GM23248 (cell line): ENCODE measurements at regions not wholly inside any gene's neighbourhood (a gene's known extent, or its start where the extent isn't known, plus 50 kb on each side); places are given as distances from the start of the nearest gene placed in this dataset.
A peak's percentile ranks its signal among the peaks of the same experiment; 100 is the strongest.

ENCODE experiments used
- DNase-seq: peaks from one replicate; pipeline ENCODE4 v3.0.0-alpha.2; 2015
- H2AFZ ChIP-seq: fragments of 200-600 bp; sonication (generic); 2 replicates; pipeline ENCODE4 v1.6.1; 2016; ENCODE audit warnings: antibody characterized with exemption
- H3F3A ChIP-seq: fragments of 200-600 bp; sonication (generic); 2 replicates; pipeline ENCODE4 v1.6.1; 2016; ENCODE audit warnings: mild to moderate bottlenecking, antibody characterized with exemption, mixed run types; ENCODE audit not compliant: insufficient read depth
- H3K27ac ChIP-seq: fragments of 200-600 bp; sonication (generic); 2 replicates; pipeline ENCODE4 v1.5.1; 2016; ENCODE audit warnings: mild to moderate bottlenecking
- H3K27me3 ChIP-seq: fragments of 200-600 bp; sonication (generic); replicated peaks from 2 replicates; pipeline ENCODE4 v1.6.1; 2016; ENCODE audit warnings: mild to moderate bottlenecking; ENCODE audit not compliant: insufficient read depth
- H3K36me3 ChIP-seq: fragments of 200-600 bp; sonication (generic); 2 replicates; pipeline ENCODE4 v1.6.1; 2016; ENCODE audit warnings: low read depth, mild to moderate bottlenecking
- H3K4me1 ChIP-seq: fragments of 200-600 bp; sonication (generic); 2 replicates; pipeline ENCODE4 v1.6.1; 2016; ENCODE audit warnings: mild to moderate bottlenecking; ENCODE audit not compliant: insufficient read depth
- H3K4me2 ChIP-seq: fragments of 200-600 bp; sonication (generic); one replicate; pipeline ENCODE4 v1.6.1; 2016; ENCODE audit warnings: mild to moderate bottlenecking; ENCODE audit not compliant: unreplicated experiment
- H3K4me3 ChIP-seq: fragments of 200-600 bp; sonication (generic); 2 replicates; pipeline ENCODE4 v1.5.1; 2016; ENCODE audit warnings: mild to moderate bottlenecking
- H3K79me2 ChIP-seq: fragments of 200-600 bp; sonication (generic); 2 replicates; pipeline ENCODE4 v1.6.1; 2016; ENCODE audit warnings: mild to moderate bottlenecking; ENCODE audit not compliant: insufficient read depth
- H3K9ac ChIP-seq: fragments of 200-600 bp; sonication (generic); 2 replicates; pipeline ENCODE4 v1.6.1; 2016; ENCODE audit warnings: mild to moderate bottlenecking
- H3K9me2 ChIP-seq: fragments of 200-600 bp; sonication (generic); 2 replicates; pipeline ENCODE4 v1.6.1; 2016; ENCODE audit warnings: mixed run types, mild to moderate bottlenecking, moderate library complexity; ENCODE audit not compliant: insufficient read depth
- H3K9me3 ChIP-seq: fragments of 200-600 bp; sonication (generic); one replicate; pipeline ENCODE4 v1.6.1; 2017; ENCODE audit warnings: low read depth
- H4K20me1 ChIP-seq: fragments of 200-600 bp; sonication (generic); 2 replicates; pipeline ENCODE4 v1.6.0; 2016; ENCODE audit not compliant: insufficient read depth
- EZH2 ChIP-seq: fragments of 200-600 bp; sonication (generic); IDR thresholded peaks from 2 replicates; pipeline ENCODE4 v1.6.1; 2018; ENCODE audit warnings: antibody characterized with exemption, mild to moderate bottlenecking; ENCODE audit not compliant: insufficient read depth, poor library complexity, severe bottlenecking
- EZH2phosphoT487 ChIP-seq: fragments of 200-600 bp; sonication (generic); IDR thresholded peaks from 2 replicates; pipeline ENCODE4 v1.6.1; 2018; ENCODE audit warnings: antibody characterized with exemption, moderate library complexity, mild to moderate bottlenecking, low read depth; ENCODE audit not compliant: insufficient read depth
- WGBS, 2 experiments: methylation state at CpG; one replicate each; pipeline ENCODE4 v1.1.6; 2015 to 2017; ENCODE audit warnings: low lambda C conversion rate in 2 of 2, low coverage in 1 of 2; ENCODE audit errors: missing lambda C conversion rate in 2 of 2; 5-methylcytosine and 5-hydroxymethylcytosine counted together
- in situ Hi-C: fragments of 300-500 bp; cut with MboI; formaldehyde crosslinking; loops from 2 replicates; pipeline ENCODE4 v1.15.0; 2020

GRCh38 chr17:33521784-33522183 lies 228.7 kb upstream of the ASIC2 start:
- TF ChIP-seq EZH2 (no peak), EZH2phosphoT487 (no peak)
- DNase-seq = peak; percentile 6
- Histone ChIP-seq H3K27ac (no peak overlapping the region), H3K4me1 (no peaks in the 10 kb centered on the region), H4K20me1 (no peaks in the 10 kb centered on the region), H3K79me2 (no peaks in the 10 kb centered on the region), H3K4me3 (no peak overlapping the region), H2AFZ (no peak overlapping the region), H3K9me3 (no peaks in the 10 kb centered on the region), H3K27me3 (0 out of 2 replicates have a peak, but pooled peaks cover 4% of the 10 kb centered on the region), H3K9me2 (no peaks in the 10 kb centered on the region), H3K36me3 (no peaks in the 10 kb centered on the region), H3K9ac (no peak overlapping the region), H3K4me2 (no peak overlapping the region), H3F3A (no peaks in the 10 kb centered on the region)
- 73 to 76% methylated on average over 5 of the region's 5 CpGs for WGBS, 2 experiments
- in situ Hi-C loops = no loop called here

DNA sequence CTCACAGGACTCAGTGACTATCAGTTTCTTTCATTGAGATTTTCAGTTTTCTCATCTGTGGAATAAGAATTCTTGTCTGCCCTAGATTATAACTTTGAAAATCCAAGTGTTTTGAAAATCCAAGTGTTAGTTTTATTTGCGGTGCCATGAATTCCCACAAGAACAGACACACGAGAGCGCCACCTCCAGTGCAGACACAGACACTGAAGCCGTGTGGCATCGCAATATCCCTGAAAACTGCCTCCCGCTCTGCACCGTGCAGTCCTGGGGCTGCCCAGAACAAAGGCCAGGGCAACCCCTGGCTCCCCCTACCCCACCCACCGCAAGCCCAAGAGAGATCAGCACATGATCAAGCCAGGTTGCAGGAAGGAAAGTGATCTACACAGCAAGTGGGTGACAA lies 229.5 kb upstream of the ASIC2 start:
- H3K79me2 ChIP-seq = no peaks in the 10 kb centered on the region
- DNase-seq = no peak
- in situ Hi-C loops = no loop called here
- no peaks in the 10 kb centered on the region for H4K20me1 ChIP-seq
- H3K9me3 ChIP-seq = no peaks in the 10 kb centered on the region
- H3K9me2 ChIP-seq = no peaks in the 10 kb centered on the region
- 0 out of 2 replicates have a peak, but pooled peaks cover 4% of the 10 kb centered on the region for H3K27me3 ChIP-seq
- no peaks in the 10 kb centered on the region for H3F3A ChIP-seq
- 76 to 80% methylated on average over 8 of the region's 8 CpGs for WGBS, 2 experiments
- no peak for TF ChIP-seq EZH2phosphoT487
- no peak for TF ChIP-seq EZH2
- H2AFZ ChIP-seq = no peak overlapping the region
- H3K4me1 ChIP-seq = no peaks in the 10 kb centered on the region
- no peak overlapping the region for H3K9ac ChIP-seq
- no peak overlapping the region for H3K4me3 ChIP-seq
- H3K4me2 ChIP-seq = no peak overlapping the region
- no peak overlapping the region for H3K27ac ChIP-seq
- H3K36me3 ChIP-seq = no peaks in the 10 kb centered on the region

DNA sequence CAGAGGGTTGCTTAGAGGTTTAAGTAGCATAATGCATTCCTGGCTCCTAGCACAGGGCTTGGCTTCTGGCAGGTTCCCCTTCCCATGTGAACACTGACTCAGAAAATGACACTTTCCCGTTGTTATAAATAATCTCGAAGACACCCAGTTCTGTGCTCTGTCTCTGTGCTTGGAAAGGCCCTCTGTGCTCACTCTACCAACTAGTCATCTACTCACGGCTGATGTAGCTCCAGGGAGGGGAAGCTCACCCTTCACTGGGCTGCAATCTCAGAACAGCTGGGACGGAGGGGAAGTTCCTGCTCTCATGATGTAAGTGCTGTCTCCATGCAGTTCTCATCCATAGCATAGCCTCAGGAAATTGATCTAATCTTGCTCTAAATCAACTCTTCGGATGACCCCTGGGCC lies 230.5 kb upstream of the ASIC2 start:
- 5 to 9% methylated on average over 5 of the region's 5 CpGs for WGBS, 2 experiments
- H3K79me2 ChIP-seq = no peaks in the 10 kb centered on the region
- no peak for TF ChIP-seq EZH2
- no peak for TF ChIP-seq EZH2phosphoT487
- no peaks in the 10 kb centered on the region for H3K36me3 ChIP-seq
- no peak overlapping the region for H3K9ac ChIP-seq
- H3K4me2 ChIP-seq = no peak overlapping the region
- no peak overlapping the region for H3K4me3 ChIP-seq
- 0 out of 2 replicates have a peak, but pooled peaks cover 4% of the 10 kb centered on the region for H3K27me3 ChIP-seq
- H3K4me1 ChIP-seq = no peaks in the 10 kb centered on the region
- no peak overlapping the region for H2AFZ ChIP-seq
- DNase-seq = peak; percentile 63
- H4K20me1 ChIP-seq = no peaks in the 10 kb centered on the region
- in situ Hi-C loops = no loop called here
- H3K9me3 ChIP-seq = no peaks in the 10 kb centered on the region
- no peaks in the 10 kb centered on the region for H3K9me2 ChIP-seq
- H3K27ac ChIP-seq = no peak overlapping the region
- H3F3A ChIP-seq = no peaks in the 10 kb centered on the region

- Histone ChIP-seq H3K4me2 (no peak overlapping the region), H3F3A (no peaks in the 10 kb centered on the region), H4K20me1 (no peaks in the 10 kb centered on the region), H3K9me2 (no peaks in the 10 kb centered on the region), H3K27me3 (0 out of 2 replicates have a peak, but pooled peaks cover 2% of the 10 kb centered on the region), H3K27ac (no peak overlapping the region), H3K36me3 (no peaks in the 10 kb centered on the region), H2AFZ (no peak overlapping the region), H3K9ac (no peak overlapping the region), H3K4me3 (no peak overlapping the region), H3K4me1 (no peaks in the 10 kb centered on the region), H3K9me3 (no peaks in the 10 kb centered on the region), H3K79me2 (no peaks in the 10 kb centered on the region)
- in situ Hi-C loops = no loop called here
- WGBS, 2 experiments = 67 to 70% methylated on average over 7 of the region's 7 CpGs
- TF ChIP-seq EZH2phosphoT487 (no peak), EZH2 (no peak)
- no peak for DNase-seq
Observed at GRCh38 chr17:33525186-33525585, 232.1 kb upstream of the ASIC2 start.

- H3K9me3 ChIP-seq = no peaks in the 10 kb centered on the region
- H2AFZ ChIP-seq = no peak overlapping the region
- H3K79me2 ChIP-seq = no peaks in the 10 kb centered on the region
- no peaks in the 10 kb centered on the region for H3K27me3 ChIP-seq
- WGBS, 2 experiments = 15 to 22% methylated on average over 5 of the region's 5 CpGs
- H3K4me2 ChIP-seq = no peak overlapping the region
- no peak overlapping the region for H3K4me3 ChIP-seq
- no peaks in the 10 kb centered on the region for H3K4me1 ChIP-seq
- H3K36me3 ChIP-seq = no peaks in the 10 kb centered on the region
- no peaks in the 10 kb centered on the region for H3F3A ChIP-seq
- no peaks in the 10 kb centered on the region for H3K9me2 ChIP-seq
- in situ Hi-C loops = no loop called here
- TF ChIP-seq EZH2 (no peak), EZH2phosphoT487 (no peak)
- no peak overlapping the region for H3K27ac ChIP-seq
- H3K9ac ChIP-seq = no peak overlapping the region
- no peak for DNase-seq
- H4K20me1 ChIP-seq = no peaks in the 10 kb centered on the region
Observed at GRCh38 chr17:33526717-33527116, 233.6 kb upstream of the ASIC2 start.
